Sigmoid colon (tissue), 6 donors: ENCODE measurements at regions not wholly inside any gene's neighbourhood (a gene's known extent, or its start where the extent isn't known, plus 50 kb on each side); places are given as distances from the start of the nearest gene placed in this dataset.

Source experiments
- DNase-seq: peaks from one replicate; pipeline ENCODE4 v3.0.0-alpha.2; 2019
- H3K27ac ChIP-seq, 4 donors: fragments of 200-600 bp; sonication (generic); one replicate each; pipeline ENCODE4 v1.5.1; 2016 to 2019; ENCODE audit warnings: mild to moderate bottlenecking in 1 of 4
- H3K27me3 ChIP-seq, 3 donors: fragments of 200-600 bp; sonication (generic); one replicate each; pipeline ENCODE4 v1.5.1; 2019; ENCODE audit warnings: mild to moderate bottlenecking in 1 of 3
- H3K36me3 ChIP-seq, 4 donors: fragments of 200-600 bp; sonication (generic); one replicate each; pipeline ENCODE4 v1.5.1; 2016 to 2019
- H3K4me1 ChIP-seq, 4 donors: fragments of 200-600 bp; sonication (generic); one replicate each; pipeline ENCODE4 v1.5.1; 2017 to 2019
- H3K4me3 ChIP-seq, 4 donors: fragments of 200-600 bp; sonication (generic); one replicate each; pipeline ENCODE4 v1.5.1; 2017 to 2019; ENCODE audit warnings: mild to moderate bottlenecking in 2 of 4, moderate library complexity in 1 of 4
- H3K9me3 ChIP-seq, 4 donors: fragments of 200-600 bp in 3 of 4; sonication (generic) in 3 of 4; one replicate each; pipeline versions ENCODE4 v1.5.1 to v1.6.1; 2013 to 2019
- CTCF ChIP-seq, 4 experiments: fragments of 450-650 bp in 3 of 4; fragments of 200-600 bp in 1 of 4; IDR thresholded peaks; one replicate each; pipeline ENCODE4 v1.5.1; 2016 to 2019; ENCODE audit warnings: antibody characterized with exemption in 4 of 4, mild to moderate bottlenecking in 3 of 4, moderate library complexity in 2 of 4
- EP300 ChIP-seq, 4 donors: sonication (generic); formaldehyde crosslinking; IDR thresholded peaks; one replicate each; pipeline ENCODE4 v1.6.1; 2017; ENCODE audit warnings: antibody characterized with exemption in 4 of 4
- POLR2A ChIP-seq, 2 donors: fragments of 450-650 bp; IDR thresholded peaks; one replicate each; pipeline ENCODE4 v1.6.1; 2016; ENCODE audit warnings: antibody characterized with exemption in 2 of 2, mild to moderate bottlenecking in 2 of 2, moderate library complexity in 2 of 2
- POLR2AphosphoS5 ChIP-seq, 4 donors: sonication (generic); formaldehyde crosslinking; IDR thresholded peaks; one replicate each; pipeline ENCODE4 v1.6.1; 2017; ENCODE audit warnings: antibody characterized with exemption in 4 of 4
- WGBS, 2 donors: extraction: QIAGEN DNeasy Blood & Tissue Kit; methylation state at CpG; one replicate each; pipeline ENCODE4 v1.1.7; 2013; 5-methylcytosine and 5-hydroxymethylcytosine counted together
- intact Hi-C: fragments of 100-400 bp; cut with DNase I; formaldehyde crosslinking; loops from one replicate; pipeline ENCODE4 v1.15.1; 2023
- donor health status: healthy with polysubstance abuse.
- donor health status: healthy.

GRCh38 chr14:65946494-65946893, 534.0 kb downstream of the FUT8 start:
- H3K27ac ChIP-seq, result no peak overlapping the region
- H3K9me3 ChIP-seq, result no peaks in the 10 kb centered on the region
- H3K4me1 ChIP-seq, result no peaks in the 10 kb centered on the region
- no peaks in the 10 kb centered on the region for H3K27me3 ChIP-seq
- TF ChIP-seq EP300 (IDR thresholded peaks at IDR 0.05), result no peak
- TF ChIP-seq CTCF (IDR thresholded peaks at IDR 0.05), result no peak
- TF ChIP-seq POLR2AphosphoS5 (IDR thresholded peaks at IDR 0.05), result no peak
- TF ChIP-seq POLR2A (IDR thresholded peaks at IDR 0.05), result no peak
- H3K36me3 ChIP-seq, result no peaks in the 10 kb centered on the region
- WGBS, 2 donors, result 89 to 91% methylated on average over 4 of the region's 4 CpGs
- DNase-seq, result no peak
- intact Hi-C loops, result no loop called here
- no peak overlapping the region for H3K4me3 ChIP-seq

- no peaks in the 10 kb centered on the region for H3K4me1 ChIP-seq
- WGBS, 2 donors, result 69 to 76% methylated on average over 8 of the region's 8 CpGs
- no peaks in the 10 kb centered on the region for H3K27me3 ChIP-seq
- intact Hi-C loops, result no loop called here
- H3K9me3 ChIP-seq, result no peaks in the 10 kb centered on the region
- no peak overlapping the region for H3K4me3 ChIP-seq
- no peak overlapping the region for H3K27ac ChIP-seq
- TF ChIP-seq POLR2AphosphoS5 (IDR thresholded peaks at IDR 0.05) (no peak), EP300 (IDR thresholded peaks at IDR 0.05) (no peak), CTCF (IDR thresholded peaks at IDR 0.05) (no peak), POLR2A (IDR thresholded peaks at IDR 0.05) (no peak)
- no peak for DNase-seq
- H3K36me3 ChIP-seq, result no peaks in the 10 kb centered on the region
These were observed 535.8 kb downstream of the FUT8 start for GRCh38 chr14:65948302-65948701.

GRCh38 chr14:65949711-65950516, 536.3 kb upstream of the CCDC196 start:
- Histone ChIP-seq H3K9me3 (no peaks in the 10 kb centered on the region), H3K36me3 (no peaks in the 10 kb centered on the region), H3K4me1 (no peaks in the 10 kb centered on the region), H3K27me3 (no peaks in the 10 kb centered on the region), H3K27ac (no peak overlapping the region), H3K4me3 (no peak overlapping the region)
- WGBS, 2 donors, result 37 to 47% methylated on average over 4 of the region's 4 CpGs
- intact Hi-C loops, result no loop called here
- TF ChIP-seq POLR2A (IDR thresholded peaks at IDR 0.05) (no peak), CTCF (IDR thresholded peaks at IDR 0.05) (no peak), EP300 (IDR thresholded peaks at IDR 0.05) (no peak), POLR2AphosphoS5 (IDR thresholded peaks at IDR 0.05) (no peak)
- DNase-seq, result peak; percentile 72

GRCh38 chr14:65954942-65955341, 531.2 kb upstream of the CCDC196 start:
- Histone ChIP-seq H3K27ac (no peak overlapping the region), H3K9me3 (no peaks in the 10 kb centered on the region), H3K27me3 (no peaks in the 10 kb centered on the region), H3K4me1 (no peaks in the 10 kb centered on the region), H3K4me3 (no peak overlapping the region), H3K36me3 (no peaks in the 10 kb centered on the region)
- intact Hi-C loops, result no loop called here
- DNase-seq, result no peak
- 95 to 97% methylated on average over 2 of the region's 2 CpGs for WGBS, 2 donors
- TF ChIP-seq CTCF (IDR thresholded peaks at IDR 0.05), result no peak
- TF ChIP-seq POLR2A (IDR thresholded peaks at IDR 0.05), result no peak
- TF ChIP-seq EP300 (IDR thresholded peaks at IDR 0.05), result no peak
- TF ChIP-seq POLR2AphosphoS5 (IDR thresholded peaks at IDR 0.05), result no peak
